SK-N-MC (cell line): ENCODE measurements at regions not wholly inside any gene's neighbourhood (a gene's known extent, or its start where the extent isn't known, plus 50 kb on each side); places are given as distances from the start of the nearest gene placed in this dataset.

ENCODE experiments used
- EZH2 ChIP-seq: fragments of 200-600 bp; sonication (generic); IDR thresholded peaks from one replicate; pipeline ENCODE4 v1.6.1; 2017; ENCODE audit warnings: antibody characterized with exemption
- POLR2AphosphoS5 ChIP-seq: IDR thresholded peaks from 2 replicates; pipeline ENCODE4 v1.6.1; 2012; ENCODE audit warnings: mild to moderate bottlenecking, low read depth, low read length, borderline replicate concordance

DNA sequence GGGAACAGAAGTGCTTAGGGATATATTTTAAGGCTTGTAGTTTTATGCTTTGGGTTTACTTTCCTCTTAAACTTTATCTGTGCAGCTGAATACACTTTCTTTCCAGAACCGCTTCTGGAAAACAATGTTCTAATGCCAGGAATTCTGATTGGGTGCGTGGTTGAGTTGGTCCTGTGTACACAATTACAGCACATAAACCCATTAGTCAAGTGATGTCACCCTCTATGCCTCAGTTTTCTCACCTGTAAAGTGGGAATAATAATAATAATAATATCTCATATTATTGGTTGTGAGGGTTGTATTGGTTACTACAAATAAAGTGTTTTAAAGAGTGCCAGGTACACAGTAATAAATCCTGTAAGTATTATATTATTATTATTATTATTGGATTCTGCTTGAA lies 129.2 kb downstream of the MID1IP1 start:
- no peak for TF ChIP-seq POLR2AphosphoS5
- TF ChIP-seq EZH2 = no peak
